Endothelial cell of umbilical vein (primary cell): ENCODE measurements at regions not wholly inside any gene's neighbourhood (a gene's known extent, or its start where the extent isn't known, plus 50 kb on each side); places are given as distances from the start of the nearest gene placed in this dataset.

Experiments used
- EZH2 ChIP-seq: IDR thresholded peaks from 2 replicates; pipeline ENCODE4 v1.6.1; 2012; ENCODE audit warnings: borderline replicate concordance, low read depth, mild to moderate bottlenecking, moderate library complexity, low read length, inconsistent platforms; ENCODE audit not compliant: severe bottlenecking
- FOS ChIP-seq: IDR thresholded peaks from 2 replicates; pipeline ENCODE4 v1.6.1; 2011; ENCODE audit warnings: mild to moderate bottlenecking, low read length, moderate library complexity, borderline replicate concordance; ENCODE audit not compliant: insufficient read depth
- JUN ChIP-seq: IDR thresholded peaks from 2 replicates; pipeline ENCODE4 v1.6.1; 2011; ENCODE audit warnings: borderline replicate concordance, low read depth; ENCODE audit not compliant: insufficient read length, insufficient read depth
- MAX ChIP-seq: IDR thresholded peaks from 2 replicates; pipeline ENCODE4 v1.6.1; 2011; ENCODE audit not compliant: insufficient read depth, insufficient read length
- MYC ChIP-seq: IDR thresholded peaks from one replicate; pipeline ENCODE4 v1.6.1; 2011; ENCODE audit warnings: mild to moderate bottlenecking, low read depth, low read length
- POLR2A ChIP-seq: IDR thresholded peaks from 2 replicates; pipeline ENCODE4 v1.6.1; 2012; ENCODE audit warnings: low read depth, mild to moderate bottlenecking, control low read depth, low read length
- POLR2AphosphoS5 ChIP-seq: IDR thresholded peaks from 2 replicates; pipeline ENCODE4 v1.6.1; 2012; ENCODE audit warnings: low read depth, mild to moderate bottlenecking, control low read depth, low read length, moderate library complexity; ENCODE audit not compliant: insufficient read depth
- TF ChIP-seq, protein P1 (sequence below), 2 donors: IDR thresholded peaks; 1 replicate in 1 of 2; 2 replicates in 1 of 2; pipeline ENCODE4 v1.5.1; 2011; ENCODE audit warnings: low read length in 2 of 2, mild to moderate bottlenecking in 2 of 2, moderate library complexity in 2 of 2, control low read depth in 1 of 2, inconsistent platforms in 1 of 2, low read depth in 1 of 2; ENCODE audit not compliant: insufficient read depth in 1 of 2; ENCODE audit errors: extremely low read depth in 1 of 2

DNA sequence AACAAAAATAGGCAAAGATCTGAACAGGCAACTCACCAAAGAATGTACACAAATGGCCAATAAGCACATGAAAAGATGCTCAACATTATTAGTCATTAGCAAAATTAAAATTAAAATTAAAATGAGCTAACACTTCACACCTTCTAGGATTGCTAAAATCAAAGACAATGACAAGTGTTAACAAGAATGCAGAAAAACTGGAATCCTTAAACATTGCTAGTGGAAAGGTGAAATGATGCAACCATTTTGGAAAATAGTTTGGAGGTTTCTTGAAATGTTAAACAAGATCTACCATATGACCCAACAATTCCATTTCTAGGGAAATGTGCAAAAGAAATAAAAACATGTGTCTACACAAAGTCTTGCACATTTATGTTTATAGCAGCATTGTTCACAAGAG is 75.5 kb upstream of the DST start:
- TF ChIP-seq, protein P1, sequence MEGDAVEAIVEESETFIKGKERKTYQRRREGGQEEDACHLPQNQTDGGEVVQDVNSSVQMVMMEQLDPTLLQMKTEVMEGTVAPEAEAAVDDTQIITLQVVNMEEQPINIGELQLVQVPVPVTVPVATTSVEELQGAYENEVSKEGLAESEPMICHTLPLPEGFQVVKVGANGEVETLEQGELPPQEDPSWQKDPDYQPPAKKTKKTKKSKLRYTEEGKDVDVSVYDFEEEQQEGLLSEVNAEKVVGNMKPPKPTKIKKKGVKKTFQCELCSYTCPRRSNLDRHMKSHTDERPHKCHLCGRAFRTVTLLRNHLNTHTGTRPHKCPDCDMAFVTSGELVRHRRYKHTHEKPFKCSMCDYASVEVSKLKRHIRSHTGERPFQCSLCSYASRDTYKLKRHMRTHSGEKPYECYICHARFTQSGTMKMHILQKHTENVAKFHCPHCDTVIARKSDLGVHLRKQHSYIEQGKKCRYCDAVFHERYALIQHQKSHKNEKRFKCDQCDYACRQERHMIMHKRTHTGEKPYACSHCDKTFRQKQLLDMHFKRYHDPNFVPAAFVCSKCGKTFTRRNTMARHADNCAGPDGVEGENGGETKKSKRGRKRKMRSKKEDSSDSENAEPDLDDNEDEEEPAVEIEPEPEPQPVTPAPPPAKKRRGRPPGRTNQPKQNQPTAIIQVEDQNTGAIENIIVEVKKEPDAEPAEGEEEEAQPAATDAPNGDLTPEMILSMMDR (IDR thresholded peaks at IDR 0.05; ENCODE audit: extremely low read depth in 1 of 2, insufficient read depth in 1 of 2, low read depth in 1 of 2, low read length in 2 of 2), result no peak
- TF ChIP-seq EZH2 (no peak), POLR2A (no peak), JUN (no peak), POLR2AphosphoS5 (no peak), MAX (no peak), MYC (no peak), FOS (no peak)
